HS-5 (cell line): ENCODE measurements at regions not wholly inside any gene's neighbourhood (a gene's known extent, or its start where the extent isn't known, plus 50 kb on each side); places are given as distances from the start of the nearest gene placed in this dataset.
A peak's percentile ranks its signal among the peaks of the same experiment; 100 is the strongest.
"Not testable (repeated sequence)": the region's sequence is repeated elsewhere in the genome, so short reads cannot be mapped to it uniquely, and the experiment has no call there.

Source experiments
- DNase-seq: peaks from one replicate; pipeline ENCODE4 v3.0.0-alpha.2; 2012; ENCODE audit warnings: low read depth

DNA sequence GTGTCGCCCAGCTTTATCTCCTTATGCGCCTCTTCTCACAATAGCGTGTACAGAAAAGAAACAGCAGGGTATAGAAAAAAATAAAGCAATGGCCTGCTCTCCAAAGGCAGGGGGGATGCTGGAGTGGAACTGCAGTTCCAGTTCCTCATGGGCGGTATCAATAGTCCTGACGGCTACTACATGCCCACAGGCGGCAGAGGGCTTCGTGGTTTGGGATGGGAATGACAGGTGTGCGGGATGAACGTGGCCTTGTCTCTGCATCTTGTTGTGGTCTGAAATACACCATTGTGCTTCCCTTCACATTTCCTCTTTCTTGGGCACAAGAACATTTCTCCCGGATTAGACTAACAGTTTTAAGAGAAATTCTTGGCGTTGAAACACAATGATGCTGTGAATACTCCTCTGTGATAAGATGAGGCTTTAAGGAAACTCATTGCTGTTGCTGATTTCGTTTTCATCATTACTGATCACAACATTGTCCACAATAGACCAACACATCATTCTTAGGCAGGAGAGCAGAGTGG is 124.1 kb upstream of the IGFBP7 start:
- DNase-seq = no peak

DNA sequence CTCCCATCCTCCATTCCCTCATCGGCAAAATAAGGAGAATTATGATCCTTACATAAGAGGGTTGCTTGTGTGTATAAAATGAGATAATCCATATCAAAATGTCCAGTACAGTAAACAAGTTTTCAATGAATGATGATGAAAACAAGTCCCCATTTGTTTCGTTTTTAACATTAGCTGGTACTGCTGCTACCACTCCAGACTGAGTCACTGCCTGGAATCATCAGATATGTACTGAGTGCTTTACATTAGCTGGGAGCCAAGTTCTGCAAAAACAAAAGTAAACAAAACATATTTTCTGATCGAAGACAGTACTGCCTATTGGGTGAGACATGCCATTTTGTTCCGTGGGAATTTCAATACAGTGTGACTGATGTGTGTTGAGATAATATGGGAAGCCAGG is 123.2 kb upstream of the IGFBP7 start:
- peak; percentile 24 for DNase-seq

DNA sequence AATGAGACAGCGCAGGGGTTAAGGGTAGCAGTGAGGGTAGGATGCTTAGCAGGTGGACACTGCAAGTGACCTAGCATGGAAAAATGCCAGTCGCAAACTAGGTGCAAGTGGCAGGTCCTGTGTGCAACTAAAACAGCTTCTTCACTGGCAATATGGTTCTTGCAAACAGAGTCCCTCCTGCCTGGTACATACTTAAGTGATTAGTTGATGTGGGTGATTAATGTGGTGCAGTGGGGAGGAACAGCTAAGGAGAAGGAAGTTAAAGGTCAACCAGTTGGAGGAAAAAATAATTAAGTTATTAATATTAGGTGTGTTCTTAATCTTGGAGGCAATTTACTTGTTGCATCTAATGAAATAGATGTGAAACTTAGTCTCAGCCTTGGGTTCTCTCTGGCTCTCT is 121.6 kb upstream of the IGFBP7 start:
- DNase-seq = no peak

DNA sequence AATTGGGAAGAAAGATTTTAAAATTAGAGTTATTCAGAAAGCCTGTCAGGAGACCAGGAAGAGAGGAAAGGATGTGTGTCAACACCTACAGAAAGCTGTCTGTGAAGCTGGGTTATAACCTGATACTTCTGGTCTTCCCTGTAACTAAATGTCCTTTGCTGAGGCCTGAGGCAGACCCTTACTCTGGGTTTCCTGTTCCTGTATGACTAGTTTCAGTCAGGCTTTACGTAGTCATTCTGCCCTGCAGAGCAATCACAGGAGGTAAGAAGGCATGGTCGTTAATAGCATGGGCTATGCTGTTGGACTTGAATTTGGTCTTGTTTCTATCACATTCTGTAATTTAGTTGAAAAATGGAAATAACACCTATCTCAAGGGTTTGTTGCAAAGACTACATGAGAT is 110.5 kb upstream of the IGFBP7 start:
- DNase-seq = no peak

DNA sequence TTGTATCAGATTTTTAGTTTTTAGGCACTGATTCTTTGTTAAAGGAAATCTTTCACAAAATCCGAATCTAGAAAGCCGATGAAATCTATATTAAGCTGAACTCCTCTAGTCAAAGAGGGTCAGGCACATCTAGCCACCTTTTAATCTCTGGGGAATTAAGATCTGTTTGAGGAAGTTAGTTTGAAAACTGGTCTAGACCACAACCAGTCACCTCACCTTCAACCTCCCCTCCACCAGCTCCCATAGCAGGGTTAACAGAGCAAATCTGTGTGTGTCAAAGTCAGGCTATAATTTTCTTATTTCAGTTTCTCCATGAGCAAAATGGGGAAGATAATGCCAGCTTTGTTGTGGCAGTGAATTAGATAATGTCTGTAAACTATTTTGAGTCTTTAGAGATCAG is 110.0 kb upstream of the IGFBP7 start:
- no peak for DNase-seq

DNA sequence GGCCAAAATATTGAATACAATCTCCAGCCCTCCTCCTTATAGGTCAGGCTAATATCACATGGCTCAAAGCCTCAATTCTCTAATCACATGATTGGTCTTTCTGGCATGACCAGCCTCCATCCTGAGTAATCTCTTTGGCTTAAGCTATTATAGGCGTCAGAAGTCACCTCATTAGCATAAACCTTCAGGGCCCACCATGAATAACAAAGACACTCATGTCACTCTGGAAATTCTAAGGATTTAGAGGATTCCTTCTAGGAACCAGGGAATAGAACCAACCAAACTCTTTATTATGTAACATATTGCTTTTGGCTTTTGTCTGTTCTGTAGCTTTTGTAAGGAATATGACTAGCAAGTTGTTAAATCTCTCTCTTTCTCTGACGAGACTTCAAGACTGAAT is 109.2 kb upstream of the IGFBP7 start:
- no peak for DNase-seq

DNA sequence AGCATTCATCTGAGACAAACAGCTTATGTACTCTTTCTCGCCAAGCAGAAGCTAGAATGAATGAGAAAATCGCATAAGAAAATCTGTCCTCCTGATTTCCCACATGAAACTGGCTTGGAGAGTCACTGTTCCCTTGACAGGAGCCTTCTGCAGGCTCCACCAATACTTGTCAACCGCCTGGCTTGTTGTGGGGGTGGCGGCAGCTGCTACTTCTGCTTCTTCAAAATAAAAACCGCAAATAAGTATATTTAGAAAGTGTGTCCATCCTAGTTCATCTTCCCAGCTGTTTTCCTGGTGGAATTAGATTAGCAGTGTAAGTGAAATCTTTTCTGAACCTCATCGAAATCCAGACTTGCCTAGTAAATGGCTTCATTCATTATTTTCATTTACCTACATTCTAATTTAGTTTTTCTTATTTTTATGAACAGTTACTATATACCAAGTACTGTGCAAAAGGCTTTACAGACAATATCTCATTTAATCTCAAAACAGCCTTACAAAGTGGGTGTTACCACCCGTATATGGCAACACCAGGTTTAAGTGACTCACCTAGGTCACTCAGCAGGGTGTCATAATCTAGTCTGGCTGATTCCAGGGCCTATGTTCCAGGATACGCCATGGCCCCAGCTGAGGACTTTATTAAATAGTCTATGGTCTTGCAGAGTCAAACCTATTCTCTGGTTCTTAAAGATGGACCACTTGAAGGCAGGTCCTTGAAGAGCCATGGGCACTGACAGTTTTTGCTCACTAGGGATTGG is 104.6 kb upstream of the IGFBP7 start:
- no peak for DNase-seq

DNA sequence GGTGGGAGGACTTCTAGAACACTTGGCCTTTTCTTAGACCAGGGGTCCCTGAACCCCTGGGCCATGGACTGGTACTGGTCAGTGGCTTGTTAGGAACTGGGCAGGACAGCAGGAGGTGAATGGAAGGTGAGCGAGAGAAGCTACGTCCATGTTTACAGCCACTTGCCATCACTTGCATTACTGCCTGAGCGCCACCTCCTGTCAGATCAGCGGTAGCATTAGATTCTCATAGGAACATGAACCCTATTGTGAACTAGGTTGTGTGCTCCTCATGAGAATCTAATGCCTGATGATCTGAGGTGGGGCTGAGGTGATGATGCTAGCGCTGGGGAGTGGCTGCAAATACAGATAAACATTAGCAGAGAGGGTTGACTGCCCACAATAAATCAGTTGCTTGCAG is 100.9 kb upstream of the IGFBP7 start:
- no peak for DNase-seq

DNA sequence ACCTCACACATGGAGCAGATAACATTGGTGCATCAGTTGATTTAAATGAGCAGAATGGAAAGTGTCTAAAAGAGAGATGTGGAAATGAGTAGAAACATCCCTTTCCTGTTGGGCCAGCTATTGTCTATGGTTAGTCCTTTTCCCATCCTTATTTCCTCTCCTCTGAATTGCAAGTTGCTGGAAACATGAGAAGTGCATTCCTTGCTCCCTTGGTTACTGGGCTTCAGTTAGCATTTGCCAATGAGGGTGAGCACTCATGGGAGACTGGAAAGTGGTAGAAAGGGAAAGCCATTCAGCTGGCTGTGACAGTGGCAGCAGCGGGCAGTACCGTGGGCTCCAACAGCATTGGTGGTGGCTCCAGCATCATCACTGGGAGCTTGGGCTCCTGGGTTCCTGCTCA is 96.0 kb upstream of the IGFBP7 start:
- no peak for DNase-seq

DNA sequence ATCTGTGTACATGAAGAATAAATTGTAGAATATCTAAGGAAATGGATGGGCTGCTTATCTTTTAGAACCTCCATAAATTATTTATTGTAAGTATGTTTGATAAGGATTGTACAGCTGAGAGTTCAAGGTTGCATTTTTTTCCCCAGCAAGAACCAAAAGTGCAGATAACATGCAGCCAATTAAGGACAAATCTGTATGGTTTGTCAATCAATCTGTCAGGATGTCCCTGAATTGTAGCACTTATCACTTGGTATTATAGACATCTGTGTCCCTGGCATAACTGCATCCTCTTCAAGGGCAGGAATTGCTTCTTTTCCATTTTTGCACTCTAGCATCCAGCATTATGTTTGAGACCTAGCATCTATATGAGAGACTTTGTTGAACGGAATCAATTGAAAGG is 95.4 kb upstream of the IGFBP7 start:
- DNase-seq = no peak

DNA sequence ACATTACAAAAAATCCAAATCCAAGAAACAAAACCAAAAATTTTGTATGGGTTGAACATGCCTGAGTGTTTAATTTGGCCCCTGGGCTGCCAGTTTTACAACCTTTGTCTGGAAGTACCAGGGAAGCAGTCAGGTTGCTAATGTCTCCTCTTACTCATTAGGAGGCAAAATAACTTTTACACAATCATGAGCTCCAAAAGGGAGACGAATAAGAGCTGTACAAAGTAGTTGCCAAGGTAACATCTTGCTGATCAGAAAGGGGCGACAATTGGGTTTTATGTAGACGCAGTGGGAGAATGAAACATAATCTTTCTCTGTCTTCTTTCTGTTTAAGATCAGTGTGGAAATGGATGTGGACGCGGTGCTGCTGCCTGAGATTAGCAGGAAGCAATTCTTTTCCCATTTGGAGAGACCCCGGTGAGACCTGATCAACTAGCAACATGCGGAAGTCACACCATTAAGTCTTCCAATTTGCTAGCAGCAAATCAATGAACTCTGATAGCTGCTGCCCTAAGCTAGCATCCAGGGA is 90.7 kb upstream of the IGFBP7 start:
- DNase-seq = no peak

DNA sequence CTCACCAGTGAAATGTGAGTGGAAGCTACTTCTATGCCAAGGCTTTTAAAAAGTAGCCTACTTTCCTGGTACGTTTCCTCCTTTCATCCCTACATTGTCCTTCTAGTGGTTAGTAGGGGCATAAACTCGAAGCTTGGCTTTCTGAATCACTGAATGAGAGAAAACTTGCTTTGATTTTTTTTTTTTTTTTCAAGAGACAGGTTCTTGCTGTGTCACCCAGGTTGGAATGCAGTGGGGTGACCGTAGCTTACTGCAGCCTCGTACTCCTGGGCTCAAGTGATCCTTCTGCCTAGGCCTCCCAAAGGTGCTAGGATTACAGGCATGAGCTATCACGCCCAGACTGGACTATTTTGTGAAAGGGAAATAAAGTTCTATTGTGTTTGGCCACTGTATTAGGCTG is 89.1 kb upstream of the IGFBP7 start:
- DNase-seq = no peak

DNA sequence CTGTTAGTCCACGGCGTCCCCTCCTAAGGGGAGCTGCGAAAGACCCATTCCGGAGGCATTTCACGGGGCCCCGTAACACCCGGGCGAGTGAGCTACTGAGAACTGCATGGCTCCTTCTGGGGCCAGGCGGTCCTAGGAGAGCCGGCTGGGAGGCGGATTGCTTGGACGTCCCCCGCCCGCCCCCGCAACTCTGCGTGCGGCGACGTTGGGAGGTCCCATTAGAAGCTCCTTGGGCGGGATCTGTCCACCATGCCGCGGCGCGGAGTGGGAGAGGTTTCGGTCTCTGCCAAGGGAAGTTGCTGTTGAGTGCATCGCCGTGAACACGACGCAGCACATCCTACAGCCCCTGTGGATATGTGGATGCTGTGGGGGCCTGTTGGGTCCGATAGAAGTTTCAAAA is 85.4 kb upstream of the IGFBP7 start:
- no peak for DNase-seq

DNA sequence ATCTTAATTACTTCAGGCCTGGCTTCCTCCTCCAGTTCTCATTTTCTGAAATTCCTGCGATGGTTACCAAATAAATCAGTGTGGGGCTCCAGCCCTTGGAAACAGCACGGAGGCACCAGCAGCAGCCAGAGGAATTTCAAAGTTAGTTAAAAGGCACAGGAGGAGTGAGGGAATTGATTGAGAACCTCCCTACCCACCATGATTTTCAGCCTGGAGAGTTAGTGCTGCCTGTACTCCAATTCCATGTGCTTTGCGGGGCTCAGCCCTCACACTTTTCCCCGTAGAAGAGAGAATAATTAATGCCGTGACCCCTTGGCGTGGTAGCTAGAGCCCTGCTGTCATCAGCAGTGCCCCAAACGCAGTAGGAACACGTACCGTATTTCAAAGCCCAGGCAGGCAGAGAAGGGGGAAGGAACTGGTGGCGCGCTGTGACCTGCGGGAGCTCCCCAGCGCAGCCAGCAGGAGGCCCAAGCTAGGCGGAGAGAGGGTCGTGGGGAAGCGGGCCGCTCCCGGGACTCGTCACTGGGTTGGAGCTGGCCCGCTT is 84.0 kb upstream of the IGFBP7 start:
- DNase-seq = no peak

DNA sequence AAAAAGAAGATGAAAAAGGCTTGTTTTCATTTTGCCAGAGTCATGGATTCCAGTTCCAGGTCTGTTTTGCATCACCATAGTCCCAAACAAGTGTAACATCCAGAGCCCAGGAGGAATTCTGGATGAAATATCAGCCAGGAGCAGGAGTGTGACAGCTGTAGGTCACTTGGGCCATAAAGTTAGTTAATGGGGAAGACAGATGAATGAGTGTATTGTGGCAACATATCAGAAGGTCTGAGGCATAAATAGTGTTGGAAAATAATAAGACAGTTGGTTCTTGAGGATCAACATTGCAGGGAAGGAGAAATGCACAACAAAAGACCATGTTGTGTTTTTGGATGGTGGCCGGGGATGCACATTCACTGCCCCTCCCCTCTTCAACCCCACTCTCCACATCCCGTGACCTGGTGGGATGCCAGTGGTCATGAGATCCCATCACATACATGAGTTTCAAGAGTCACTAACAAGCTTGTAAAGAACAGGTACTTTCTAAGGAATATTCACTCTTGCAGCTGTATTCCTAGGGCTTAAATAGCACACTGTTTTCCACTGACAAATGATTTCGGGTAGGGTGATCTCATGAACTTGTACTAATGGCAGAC is 83.1 kb upstream of the IGFBP7 start:
- DNase-seq = no peak

DNA sequence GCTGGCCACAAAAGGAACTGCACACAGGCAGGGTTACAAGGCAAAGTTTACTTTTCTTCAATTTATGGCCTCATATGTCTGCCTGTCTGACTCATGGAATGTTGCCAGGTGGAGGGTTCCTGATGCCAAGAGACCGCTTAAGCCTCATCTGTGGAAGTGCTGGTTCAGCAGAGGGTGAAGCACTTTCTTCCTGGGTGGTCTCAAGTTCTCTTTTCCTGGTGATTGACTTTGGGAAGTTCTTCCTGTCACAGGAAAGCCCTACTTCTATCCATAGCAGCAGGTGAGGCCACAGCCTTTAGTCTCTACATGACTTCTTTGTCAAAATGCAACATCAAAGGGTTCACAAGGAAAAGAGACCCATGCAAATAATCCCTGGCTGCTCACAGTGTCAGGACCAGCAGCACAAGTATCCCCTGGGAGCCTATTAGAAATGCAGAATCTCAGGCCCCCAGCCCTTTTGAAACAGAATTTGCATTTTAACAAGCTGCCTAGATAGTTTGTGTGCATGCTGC is 81.4 kb upstream of the IGFBP7 start:
- no peak for DNase-seq

DNA sequence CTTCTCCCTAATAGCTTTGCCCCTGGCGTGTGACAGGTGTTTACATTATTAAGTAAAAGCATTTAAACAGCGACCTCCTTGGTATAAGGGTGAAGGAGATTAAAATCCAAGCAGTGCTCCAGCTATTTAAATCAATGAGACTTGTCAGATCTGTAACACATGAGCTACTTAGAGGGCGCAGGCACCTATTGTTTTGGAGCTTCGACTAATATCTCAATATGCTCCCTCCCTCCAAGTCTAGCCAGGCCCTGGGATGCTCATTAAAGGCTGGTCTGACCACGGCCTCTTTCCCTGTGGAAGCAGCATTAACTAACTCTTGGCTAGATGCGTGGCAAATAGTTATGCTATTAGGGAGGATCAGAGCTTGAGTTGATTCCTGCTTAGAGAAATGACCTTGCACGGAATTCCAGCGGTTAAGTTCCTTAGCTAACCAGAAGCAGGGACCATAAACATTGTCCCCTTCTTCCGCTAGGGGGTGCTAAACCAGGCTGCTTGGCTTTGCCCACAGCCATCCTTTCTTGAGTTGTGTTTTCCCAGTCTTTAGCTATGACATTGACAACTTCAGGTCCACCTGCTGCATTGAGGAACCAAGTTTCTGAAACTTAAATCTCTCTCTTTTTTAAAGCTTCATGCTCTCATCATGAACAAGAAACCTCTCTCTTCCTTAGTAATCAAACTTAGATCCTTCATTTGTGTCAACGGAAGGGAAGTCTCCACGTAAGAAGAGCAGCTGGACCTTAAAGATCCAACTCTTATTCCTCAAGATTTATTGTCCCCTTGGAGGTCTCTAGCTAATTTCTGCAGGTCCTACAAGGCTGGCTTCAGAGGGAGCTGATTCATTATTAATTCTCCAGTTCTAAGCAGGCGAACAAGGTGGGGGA is 80.7 kb upstream of the IGFBP7 start:
- DNase-seq = no peak

DNA sequence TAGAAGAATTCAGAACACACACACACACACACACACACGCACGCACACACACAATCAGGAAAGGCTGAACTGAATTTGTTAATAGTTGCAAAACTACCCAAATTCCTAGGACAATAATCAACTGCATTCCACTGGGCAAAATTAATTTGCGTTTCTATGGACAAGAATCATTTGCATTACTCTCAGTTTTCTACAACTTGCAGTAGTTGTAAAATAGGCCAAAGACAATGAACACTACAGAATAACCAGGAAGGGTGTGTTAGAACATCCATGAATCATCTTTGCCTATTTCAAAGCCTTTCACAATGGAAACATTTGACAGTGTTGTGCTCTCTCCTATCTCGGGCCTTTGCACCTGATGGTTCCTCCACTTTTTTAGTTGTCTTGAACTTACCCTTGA is 77.1 kb upstream of the IGFBP7 start:
- DNase-seq = peak; percentile 19

DNA sequence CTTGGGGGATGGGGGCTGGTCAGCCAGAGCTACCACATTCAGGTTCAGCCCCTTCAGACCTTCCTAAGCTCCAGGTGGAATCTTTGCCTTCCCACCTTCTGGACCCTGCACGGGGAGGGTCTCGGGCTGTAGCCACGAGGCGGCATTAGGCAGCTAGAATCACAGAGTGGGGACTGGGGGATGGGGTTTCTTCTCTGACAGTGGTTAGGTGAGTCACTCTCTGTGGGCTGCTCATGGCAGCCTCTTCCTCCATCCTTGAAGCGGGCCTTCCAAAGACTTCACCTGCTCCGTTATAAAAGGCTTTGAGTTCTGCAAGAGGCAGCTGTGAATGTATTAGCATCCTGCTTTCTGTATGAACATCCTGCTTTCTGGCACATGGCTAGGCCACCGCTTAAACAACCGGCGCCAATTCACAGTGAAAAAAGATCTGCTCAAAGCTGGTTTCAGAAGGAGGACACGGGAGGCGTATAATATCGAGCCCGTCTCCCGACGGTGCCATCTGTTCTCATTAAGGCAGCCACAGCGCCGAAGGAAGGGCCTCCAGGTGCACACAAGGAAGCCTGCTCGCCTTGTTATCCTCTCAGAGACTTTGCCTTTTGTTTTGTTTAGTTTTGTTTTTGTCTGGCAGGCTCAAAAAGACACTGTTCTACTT is 74.3 kb upstream of the IGFBP7 start:
- no peak for DNase-seq

DNA sequence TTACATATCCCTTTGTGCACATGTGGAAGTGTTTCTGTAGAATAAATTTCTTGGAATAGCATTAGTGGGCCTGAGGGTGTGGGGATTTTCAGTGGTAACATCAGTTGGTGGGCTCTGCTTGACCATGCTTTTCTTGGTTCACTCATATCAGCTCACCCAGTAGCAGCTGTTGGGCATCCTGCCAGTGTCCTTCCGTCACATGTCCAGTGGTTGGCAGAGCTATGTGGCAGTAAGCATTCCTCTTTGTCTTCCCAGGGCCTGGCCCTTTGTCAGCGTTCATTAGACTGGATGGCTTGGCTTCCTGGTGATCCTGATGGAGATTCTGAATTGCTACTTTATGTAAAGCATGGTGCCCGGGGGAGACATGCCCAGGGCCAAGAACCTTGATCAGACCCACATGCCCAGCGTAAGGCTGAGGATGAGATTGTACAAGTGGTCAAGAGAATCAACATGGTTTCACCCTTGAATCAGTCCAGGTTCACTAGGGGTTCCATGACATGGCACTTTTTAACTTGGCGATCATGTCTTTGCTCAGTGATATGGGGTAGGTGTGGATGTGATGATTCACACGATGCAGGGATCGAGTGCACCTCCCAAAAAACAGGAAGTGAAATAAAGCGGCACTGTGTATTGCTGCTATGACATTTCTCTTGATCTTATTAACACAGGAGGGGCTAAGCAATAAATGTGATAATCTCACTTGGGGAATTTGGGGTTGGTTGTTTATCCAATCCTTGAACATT is 72.1 kb upstream of the IGFBP7 start:
- no peak for DNase-seq

DNA sequence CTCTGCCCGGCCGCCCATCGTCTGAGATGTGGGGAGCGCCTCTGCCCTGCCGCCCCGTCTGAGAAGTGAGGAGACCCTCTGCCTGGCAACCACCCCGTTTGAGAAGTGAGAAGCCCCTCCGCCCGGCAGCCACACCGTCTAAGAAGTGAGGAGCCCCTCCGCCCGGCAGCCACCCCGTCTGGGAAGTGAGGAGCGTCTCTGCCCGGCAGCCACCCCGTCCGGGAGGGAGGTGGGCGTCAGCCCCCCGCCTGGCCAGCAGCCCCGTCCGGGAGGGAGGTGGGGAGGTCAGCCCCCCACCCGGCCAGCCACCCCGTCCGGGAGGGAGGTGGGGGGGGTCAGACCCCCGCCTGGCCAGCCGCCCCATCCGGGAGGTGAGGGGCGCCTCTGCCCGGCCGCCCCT is 63.0 kb upstream of the IGFBP7 start:
- not testable (repeated sequence) for DNase-seq
